ENCODE measurements at regions not wholly inside any gene's neighbourhood (a gene's known extent, or its start where the extent isn't known, plus 50 kb on each side); places are given as distances from the start of the nearest gene placed in this dataset.

- DNase-seq (ENCODE audit: low spot score): no peak
Measured at GRCh38 chr20:63056236-63057170, 49.7 kb upstream of the BHLHE23 start.
